ENCODE measurements at regions not wholly inside any gene's neighbourhood (a gene's known extent, or its start where the extent isn't known, plus 50 kb on each side); places are given as distances from the start of the nearest gene placed in this dataset.
"Not testable (repeated sequence)": the region's sequence is repeated elsewhere in the genome, so short reads cannot be mapped to it uniquely, and the experiment has no call there.

GRCh38 chr1:223038288-223039006 lies 104.6 kb downstream of the TLR5 start:
- no peak for TF ChIP-seq CTCF (IDR thresholded peaks at IDR 0.05; ENCODE audit: borderline replicate concordance, control extremely low read depth, extremely low read depth, insufficient read depth, missing control alignments)

GRCh38 chr1:223039990-223040389 lies 103.1 kb downstream of the TLR5 start:
- TF ChIP-seq CTCF (IDR thresholded peaks at IDR 0.05; ENCODE audit: borderline replicate concordance, control extremely low read depth, extremely low read depth, insufficient read depth, missing control alignments) = no peak
- in situ Hi-C loops (cut with MboI; ENCODE audit: low sequenced_read_pairs, unreplicated experiment) = no loop called here
- no peak for DNase-seq (ENCODE audit: low spot score)

More at GRCh38 chr1:223038288-223039006, 104.6 kb downstream of the TLR5 start:
- in situ Hi-C loops (cut with MboI; ENCODE audit: low sequenced_read_pairs, unreplicated experiment) = no loop called here
- no peak for DNase-seq (ENCODE audit: low spot score)

GRCh38 chr1:223041481-223041880 lies 101.6 kb downstream of the TLR5 start:
- TF ChIP-seq CTCF (IDR thresholded peaks at IDR 0.05; ENCODE audit: borderline replicate concordance, control extremely low read depth, extremely low read depth, insufficient read depth, missing control alignments) = no peak
- in situ Hi-C loops (cut with MboI; ENCODE audit: low sequenced_read_pairs, unreplicated experiment) = no loop called here
- DNase-seq (ENCODE audit: low spot score) = no peak

GRCh38 chr1:223045164-223045957 lies 97.7 kb downstream of the TLR5 start:
- no peak for DNase-seq (ENCODE audit: low spot score)
- in situ Hi-C loops (cut with MboI; ENCODE audit: low sequenced_read_pairs, unreplicated experiment) = no loop called here
- TF ChIP-seq CTCF (IDR thresholded peaks at IDR 0.05; ENCODE audit: borderline replicate concordance, control extremely low read depth, extremely low read depth, insufficient read depth, missing control alignments) = no peak

GRCh38 chr1:223046011-223046410 lies 97.0 kb downstream of the TLR5 start:
- no peak for TF ChIP-seq CTCF (IDR thresholded peaks at IDR 0.05; ENCODE audit: borderline replicate concordance, control extremely low read depth, extremely low read depth, insufficient read depth, missing control alignments)
- DNase-seq (ENCODE audit: low spot score) = no peak
- in situ Hi-C loops (cut with MboI; ENCODE audit: low sequenced_read_pairs, unreplicated experiment) = no loop called here

- DNase-seq (ENCODE audit: low spot score); in situ Hi-C loops (cut with MboI; ENCODE audit: low sequenced_read_pairs, unreplicated experiment): not testable (repeated sequence)
These were observed 96.6 kb downstream of the TLR5 start for GRCh38 chr1:223046463-223046862.

DNA sequence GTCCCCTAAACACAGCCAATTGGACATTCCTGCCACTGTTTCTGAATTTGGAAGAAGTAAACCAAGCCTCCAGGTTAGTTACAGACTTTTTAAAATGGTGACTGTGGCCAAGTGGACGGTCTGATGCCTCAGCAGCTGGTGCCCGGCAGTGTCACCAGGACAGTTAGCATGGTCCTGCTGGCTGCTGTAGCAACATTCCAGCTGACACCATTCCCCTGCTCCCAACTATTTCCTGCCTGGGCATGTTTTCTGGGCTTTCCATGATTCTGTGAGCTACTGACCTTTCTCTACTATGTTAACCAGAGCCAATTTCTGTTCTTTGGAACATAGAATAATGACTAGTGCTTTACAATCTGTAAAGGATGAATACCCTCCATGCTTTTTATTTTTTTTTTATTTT lies 95.0 kb downstream of the TLR5 start:
- TF ChIP-seq CTCF (IDR thresholded peaks at IDR 0.05; ENCODE audit: borderline replicate concordance, control extremely low read depth, extremely low read depth, insufficient read depth, missing control alignments) = no peak
- in situ Hi-C loops (cut with MboI; ENCODE audit: low sequenced_read_pairs, unreplicated experiment) = no loop called here
- no peak for DNase-seq (ENCODE audit: low spot score)
